Stomach (tissue), 4 donors: ENCODE measurements at regions not wholly inside any gene's neighbourhood (a gene's known extent, or its start where the extent isn't known, plus 50 kb on each side); places are given as distances from the start of the nearest gene placed in this dataset.

Experiments
- POLR2A ChIP-seq, 4 donors: fragments of 450-650 bp; IDR thresholded peaks; one replicate each; pipeline ENCODE4 v1.6.1; 2016; ENCODE audit warnings: antibody characterized with exemption in 4 of 4, control low read depth in 2 of 4, mild to moderate bottlenecking in 1 of 4, moderate library complexity in 1 of 4
- POLR2AphosphoS5 ChIP-seq, 3 donors: sonication (generic); formaldehyde crosslinking; IDR thresholded peaks; one replicate each; pipeline ENCODE4 v1.6.1; 2016; ENCODE audit warnings: antibody characterized with exemption in 3 of 3
- TF ChIP-seq, protein P1 (sequence below), 7 experiments: fragments of 450-650 bp in 4 of 7; fragments of 200-600 bp in 3 of 7; sonication (generic) in 3 of 7; IDR thresholded peaks; one replicate each; pipeline ENCODE4 v1.5.1; 2016 to 2019; ENCODE audit warnings: antibody characterized with exemption in 7 of 7, control low read depth in 2 of 7, mild to moderate bottlenecking in 1 of 7

DNA sequence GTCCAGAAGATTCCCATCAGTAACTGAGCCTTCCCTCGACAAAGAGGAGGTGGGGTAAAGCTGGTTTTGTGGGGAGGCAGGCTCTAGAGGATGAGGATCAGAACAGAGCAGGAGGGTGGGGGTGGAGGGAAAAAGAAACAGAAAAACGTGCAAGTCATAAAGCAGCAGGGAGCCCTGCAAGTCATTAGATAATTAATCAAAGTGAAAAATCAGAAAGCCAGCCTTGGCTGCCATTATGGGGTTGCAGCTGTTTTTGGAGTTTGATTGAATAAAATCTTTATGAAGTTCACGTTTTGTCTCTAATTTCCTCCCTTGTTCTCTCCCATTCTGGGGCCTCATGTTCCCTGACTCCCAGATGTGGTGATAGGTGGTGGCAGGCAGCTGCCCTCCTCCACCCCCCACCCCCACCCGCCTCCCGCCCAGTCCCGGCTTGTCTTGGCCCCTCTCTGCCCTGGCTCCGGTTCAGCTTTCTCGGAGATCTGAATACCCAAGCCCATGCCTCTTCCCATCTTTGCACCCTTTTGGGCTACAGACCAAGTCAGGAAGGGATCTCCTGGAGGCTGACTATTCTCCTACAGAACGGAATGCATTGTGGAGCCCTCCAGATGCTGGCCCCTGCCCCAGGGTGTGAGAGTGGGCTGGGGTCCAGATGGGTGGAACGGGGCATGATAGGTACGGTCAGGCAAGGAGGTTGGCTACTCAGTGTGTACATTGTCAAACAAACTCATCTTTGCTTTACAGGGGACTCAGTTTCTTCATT, 141.8 kb downstream of the CDC5L start:
- TF ChIP-seq POLR2A (IDR thresholded peaks at IDR 0.05) (no peak), POLR2AphosphoS5 (IDR thresholded peaks at IDR 0.05) (no peak)
- TF ChIP-seq, protein P1, sequence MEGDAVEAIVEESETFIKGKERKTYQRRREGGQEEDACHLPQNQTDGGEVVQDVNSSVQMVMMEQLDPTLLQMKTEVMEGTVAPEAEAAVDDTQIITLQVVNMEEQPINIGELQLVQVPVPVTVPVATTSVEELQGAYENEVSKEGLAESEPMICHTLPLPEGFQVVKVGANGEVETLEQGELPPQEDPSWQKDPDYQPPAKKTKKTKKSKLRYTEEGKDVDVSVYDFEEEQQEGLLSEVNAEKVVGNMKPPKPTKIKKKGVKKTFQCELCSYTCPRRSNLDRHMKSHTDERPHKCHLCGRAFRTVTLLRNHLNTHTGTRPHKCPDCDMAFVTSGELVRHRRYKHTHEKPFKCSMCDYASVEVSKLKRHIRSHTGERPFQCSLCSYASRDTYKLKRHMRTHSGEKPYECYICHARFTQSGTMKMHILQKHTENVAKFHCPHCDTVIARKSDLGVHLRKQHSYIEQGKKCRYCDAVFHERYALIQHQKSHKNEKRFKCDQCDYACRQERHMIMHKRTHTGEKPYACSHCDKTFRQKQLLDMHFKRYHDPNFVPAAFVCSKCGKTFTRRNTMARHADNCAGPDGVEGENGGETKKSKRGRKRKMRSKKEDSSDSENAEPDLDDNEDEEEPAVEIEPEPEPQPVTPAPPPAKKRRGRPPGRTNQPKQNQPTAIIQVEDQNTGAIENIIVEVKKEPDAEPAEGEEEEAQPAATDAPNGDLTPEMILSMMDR (IDR thresholded peaks at IDR 0.05), result no peak
